Right atrium auricular region (tissue), 2 donors: ENCODE measurements at regions not wholly inside any gene's neighbourhood (a gene's known extent, or its start where the extent isn't known, plus 50 kb on each side); places are given as distances from the start of the nearest gene placed in this dataset.
A peak's percentile ranks its signal among the peaks of the same experiment; 100 is the strongest.
"Not testable (repeated sequence)": the region's sequence is repeated elsewhere in the genome, so short reads cannot be mapped to it uniquely, and the experiment has no call there.

Experiments used
- DNase-seq: peaks from one replicate; pipeline ENCODE4 v3.0.0-alpha.2; 2019; ENCODE audit warnings: low spot score
- H3K27ac ChIP-seq, 2 donors: fragments of 200-600 bp; sonication (generic); 1 replicate in 1 of 2; 2 replicates in 1 of 2; pipeline ENCODE4 v1.5.1; 2016 to 2019
- H3K27me3 ChIP-seq, 2 donors: fragments of 200-600 bp; sonication (generic); one replicate each; pipeline versions ENCODE4 v1.5.1 to v1.6.0; 2017 to 2019
- H3K36me3 ChIP-seq: fragments of 200-600 bp; sonication (generic); one replicate; pipeline ENCODE4 v1.5.1; 2016
- H3K4me1 ChIP-seq, 2 donors: fragments of 200-600 bp; sonication (generic); one replicate each; pipeline versions ENCODE4 v1.5.1 to v1.6.0; 2017 to 2019
- H3K4me3 ChIP-seq, 2 donors: fragments of 200-600 bp; sonication (generic); 1 replicate in 1 of 2; 2 replicates in 1 of 2; pipeline ENCODE4 v1.5.1; 2017 to 2019; ENCODE audit warnings: mild to moderate bottlenecking in 1 of 2, moderate library complexity in 1 of 2
- H3K9me3 ChIP-seq, 2 donors: fragments of 200-600 bp; sonication (generic); one replicate each; pipeline ENCODE4 v1.5.1; 2019
- CTCF ChIP-seq, 2 donors: fragments of 200-600 bp; sonication (generic); IDR thresholded peaks; one replicate each; pipeline ENCODE4 v1.5.1; 2019; ENCODE audit warnings: antibody characterized with exemption in 2 of 2

GRCh38 chr18:34320267-34320666, 95.6 kb upstream of the NOL4 start:
- DNase-seq: no peak
- no peak for TF ChIP-seq CTCF (IDR thresholded peaks at IDR 0.05)
- no peaks in the 10 kb centered on the region for H3K4me1 ChIP-seq

GRCh38 chr18:34321066-34321465, 96.4 kb upstream of the NOL4 start:
- H3K4me1 ChIP-seq: no peaks in the 10 kb centered on the region

More at GRCh38 chr18:34320267-34320666, 95.6 kb upstream of the NOL4 start:
- no peaks in the 10 kb centered on the region for H3K27me3 ChIP-seq
- H3K4me3 ChIP-seq: no peak overlapping the region
- no peaks in the 10 kb centered on the region for H3K9me3 ChIP-seq
- H3K36me3 ChIP-seq: no peaks in the 10 kb centered on the region
- no peak overlapping the region for H3K27ac ChIP-seq

GRCh38 chr18:34322365-34323289, 97.9 kb upstream of the NOL4 start:
- Histone ChIP-seq H3K4me1 (no peaks in the 10 kb centered on the region), H3K27ac (no peak overlapping the region), H3K27me3 (no peaks in the 10 kb centered on the region), H3K4me3 (no peak overlapping the region), H3K9me3 (peaks cover 0 to 9% of the 10 kb centered on the region in 2 donors), H3K36me3 (no peaks in the 10 kb centered on the region)
- DNase-seq: no peak
- peak; percentile 25 to 65 for TF ChIP-seq CTCF (IDR thresholded peaks at IDR 0.05)

More at GRCh38 chr18:34321066-34321465, 96.4 kb upstream of the NOL4 start:
- TF ChIP-seq CTCF (IDR thresholded peaks at IDR 0.05): no peak
- H3K9me3 ChIP-seq: peaks cover 0 to under 1% of the 10 kb centered on the region in 2 donors
- no peaks in the 10 kb centered on the region for H3K27me3 ChIP-seq
- H3K36me3 ChIP-seq: no peaks in the 10 kb centered on the region
- H3K4me3 ChIP-seq: no peak overlapping the region
- no peak for DNase-seq
- H3K27ac ChIP-seq: no peak overlapping the region

GRCh38 chr18:34329840-34330239, 105.1 kb upstream of the NOL4 start:
- no peak for DNase-seq
- Histone ChIP-seq H3K27me3 (no peaks in the 10 kb centered on the region), H3K4me3 (no peak overlapping the region), H3K36me3 (no peaks in the 10 kb centered on the region), H3K9me3 (peaks cover 0 to 9% of the 10 kb centered on the region in 2 donors), H3K4me1 (no peaks in the 10 kb centered on the region), H3K27ac (no peak overlapping the region)
- TF ChIP-seq CTCF (IDR thresholded peaks at IDR 0.05): no peak

- no peak for TF ChIP-seq CTCF (IDR thresholded peaks at IDR 0.05)
- no peak overlapping the region for H3K4me3 ChIP-seq
- no peak overlapping the region for H3K27ac ChIP-seq
- DNase-seq: no peak
- no peaks in the 10 kb centered on the region for H3K27me3 ChIP-seq
- no peaks in the 10 kb centered on the region for H3K36me3 ChIP-seq
- no peaks in the 10 kb centered on the region for H3K4me1 ChIP-seq
- H3K9me3 ChIP-seq: peaks cover 0 to 9% of the 10 kb centered on the region in 2 donors
These were observed 105.6 kb upstream of the NOL4 start for GRCh38 chr18:34330308-34330707.

GRCh38 chr18:34330907-34331306, 106.2 kb upstream of the NOL4 start:
- H3K27ac ChIP-seq, H3K27me3 ChIP-seq, H3K9me3 ChIP-seq, H3K36me3 ChIP-seq, H3K4me3 ChIP-seq, H3K4me1 ChIP-seq, DNase-seq: not testable (repeated sequence)

GRCh38 chr18:34331343-34331742, 106.6 kb upstream of the NOL4 start:
- H3K4me3 ChIP-seq, H3K27ac ChIP-seq, H3K9me3 ChIP-seq, DNase-seq, H3K36me3 ChIP-seq, H3K4me1 ChIP-seq, H3K27me3 ChIP-seq: not testable (repeated sequence)
